ENCODE measurements at regions not wholly inside any gene's neighbourhood (a gene's known extent, or its start where the extent isn't known, plus 50 kb on each side); places are given as distances from the start of the nearest gene placed in this dataset.
"Not testable (repeated sequence)": the region's sequence is repeated elsewhere in the genome, so short reads cannot be mapped to it uniquely, and the experiment has no call there.

DNA sequence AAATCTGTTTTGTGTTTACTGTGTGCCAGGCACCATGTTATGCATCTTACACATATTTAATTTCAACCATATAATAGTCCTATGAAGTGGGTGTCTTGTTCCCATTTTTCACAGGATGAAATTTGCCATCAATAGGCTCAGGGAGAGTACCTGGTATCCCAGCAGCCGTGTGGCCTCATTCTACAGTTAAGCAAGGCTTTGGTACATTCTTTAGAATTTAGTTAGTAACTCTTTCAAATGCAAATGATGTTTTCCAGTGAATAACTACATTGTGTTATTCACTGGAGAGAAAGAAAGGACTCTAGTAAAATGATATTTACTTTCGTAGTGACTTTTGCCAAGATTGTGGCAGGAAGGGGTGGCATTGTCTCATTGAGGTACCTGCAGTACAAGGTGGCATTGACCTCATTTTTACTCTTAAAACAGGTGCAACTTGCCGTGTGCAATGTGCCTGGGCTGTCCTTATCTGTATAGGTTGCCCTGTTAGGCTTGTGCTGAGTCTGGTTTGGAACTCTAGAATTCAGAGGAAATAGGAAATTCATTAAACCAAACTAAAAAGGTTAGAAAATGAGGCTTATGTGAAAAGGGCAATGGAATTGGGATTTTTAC lies 117.4 kb upstream of the NBPF8 start:
- H3K27me3 Mint-ChIP-seq (ENCODE audit: low read depth); H3K36me3 Mint-ChIP-seq; H3K4me1 Mint-ChIP-seq; DNase-seq (ENCODE audit: low spot score in 2 of 2, unreplicated experiment in 2 of 2); H3K9me3 Mint-ChIP-seq; H3K27ac Mint-ChIP-seq; H3K4me3 Mint-ChIP-seq: not testable (repeated sequence)

DNA sequence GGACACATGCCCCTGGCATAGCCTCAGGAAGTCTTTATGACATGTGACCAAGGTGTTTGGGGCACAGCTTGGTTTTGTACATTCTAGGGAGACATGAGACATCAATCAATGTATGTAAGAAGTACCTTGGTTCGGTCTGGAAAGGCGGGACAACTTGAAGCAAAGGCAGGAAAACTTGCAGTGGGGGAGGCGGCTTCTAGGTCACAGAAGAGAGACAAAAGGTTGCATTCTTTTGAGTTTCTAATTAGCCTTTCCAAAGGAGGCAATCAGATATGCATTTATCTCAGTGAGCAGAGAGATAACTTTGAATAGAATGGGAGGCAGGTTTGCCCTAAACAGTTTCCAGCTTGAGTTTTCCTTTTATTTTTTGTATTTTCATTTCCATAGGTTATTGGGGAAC lies 113.8 kb upstream of the SEC22B start:
- H3K9me3 Mint-ChIP-seq; H3K27me3 Mint-ChIP-seq (ENCODE audit: low read depth); H3K36me3 Mint-ChIP-seq; H3K4me1 Mint-ChIP-seq; H3K4me3 Mint-ChIP-seq; H3K27ac Mint-ChIP-seq; DNase-seq (ENCODE audit: low spot score in 2 of 2, unreplicated experiment in 2 of 2): not testable (repeated sequence)

DNA sequence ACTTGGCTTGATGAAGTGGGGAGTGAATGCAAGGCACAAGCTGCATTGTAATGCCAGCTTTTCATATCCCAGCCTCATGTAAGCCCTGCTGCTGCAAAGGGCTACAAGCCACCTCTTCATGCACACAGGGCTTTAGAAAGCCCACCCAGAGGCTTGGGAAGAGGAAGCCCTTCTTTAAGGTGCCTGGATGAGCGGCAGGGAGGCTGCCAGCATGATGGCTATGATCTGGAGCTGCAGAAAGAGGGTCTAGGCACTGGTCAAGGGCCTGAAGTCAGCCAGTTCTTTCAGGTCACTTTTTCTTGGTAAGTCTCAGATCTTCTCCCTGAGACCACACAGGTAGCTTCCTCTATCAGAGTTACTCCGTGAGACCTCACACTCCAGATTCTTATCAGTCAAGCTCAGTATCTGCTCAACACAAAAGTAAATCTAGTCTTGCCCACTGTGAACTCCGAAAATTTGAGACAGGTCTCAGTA lies 113.3 kb upstream of the SEC22B start:
- not testable (repeated sequence) for H3K27me3 Mint-ChIP-seq (ENCODE audit: low read depth); H3K36me3 Mint-ChIP-seq; H3K4me3 Mint-ChIP-seq

GRCh38 chr1:120288814-120289600 lies 112.7 kb upstream of the SEC22B start:
- not testable (repeated sequence) for H3K4me1 Mint-ChIP-seq; H3K27me3 Mint-ChIP-seq (ENCODE audit: low read depth); H3K27ac Mint-ChIP-seq; H3K4me3 Mint-ChIP-seq; DNase-seq (ENCODE audit: low spot score in 2 of 2, unreplicated experiment in 2 of 2); H3K36me3 Mint-ChIP-seq; H3K9me3 Mint-ChIP-seq

More for the DNA sequence above, 113.3 kb upstream of the SEC22B start:
- not testable (repeated sequence) for H3K9me3 Mint-ChIP-seq; H3K4me1 Mint-ChIP-seq; H3K27ac Mint-ChIP-seq; DNase-seq (ENCODE audit: low spot score in 2 of 2, unreplicated experiment in 2 of 2)

GRCh38 chr1:120288167-120288566 lies 111.8 kb upstream of the SEC22B start:
- not testable (repeated sequence) for H3K36me3 Mint-ChIP-seq; H3K4me3 Mint-ChIP-seq; H3K9me3 Mint-ChIP-seq; DNase-seq (ENCODE audit: low spot score in 2 of 2, unreplicated experiment in 2 of 2); H3K27ac Mint-ChIP-seq; H3K4me1 Mint-ChIP-seq; H3K27me3 Mint-ChIP-seq (ENCODE audit: low read depth)

- not testable (repeated sequence) for H3K27ac Mint-ChIP-seq; H3K27me3 Mint-ChIP-seq (ENCODE audit: low read depth); H3K4me1 Mint-ChIP-seq; H3K9me3 Mint-ChIP-seq; H3K36me3 Mint-ChIP-seq; DNase-seq (ENCODE audit: low spot score in 2 of 2, unreplicated experiment in 2 of 2); H3K4me3 Mint-ChIP-seq
Measured at GRCh38 chr1:120282744-120283464, 106.6 kb upstream of the SEC22B start.

- not testable (repeated sequence) for H3K4me3 Mint-ChIP-seq
Measured at GRCh38 chr1:120278259-120278610, 101.9 kb upstream of the SEC22B start.

GRCh38 chr1:120277428-120278258 lies 101.3 kb upstream of the SEC22B start:
- DNase-seq (ENCODE audit: low spot score in 2 of 2, unreplicated experiment in 2 of 2); H3K4me1 Mint-ChIP-seq; H3K9me3 Mint-ChIP-seq; H3K27me3 Mint-ChIP-seq (ENCODE audit: low read depth); H3K36me3 Mint-ChIP-seq; H3K27ac Mint-ChIP-seq; H3K4me3 Mint-ChIP-seq: not testable (repeated sequence)

More at GRCh38 chr1:120278259-120278610, 101.9 kb upstream of the SEC22B start:
- not testable (repeated sequence) for H3K36me3 Mint-ChIP-seq; H3K27ac Mint-ChIP-seq; H3K4me1 Mint-ChIP-seq; H3K27me3 Mint-ChIP-seq (ENCODE audit: low read depth); H3K9me3 Mint-ChIP-seq; DNase-seq (ENCODE audit: low spot score in 2 of 2, unreplicated experiment in 2 of 2)

GRCh38 chr1:120276710-120277109 lies 100.4 kb upstream of the SEC22B start:
- not testable (repeated sequence) for H3K27ac Mint-ChIP-seq

GRCh38 chr1:120274438-120274837 lies 98.1 kb upstream of the SEC22B start:
- H3K27ac Mint-ChIP-seq; H3K27me3 Mint-ChIP-seq (ENCODE audit: low read depth); DNase-seq (ENCODE audit: low spot score in 2 of 2, unreplicated experiment in 2 of 2); H3K36me3 Mint-ChIP-seq; H3K9me3 Mint-ChIP-seq; H3K4me3 Mint-ChIP-seq; H3K4me1 Mint-ChIP-seq: not testable (repeated sequence)

More at GRCh38 chr1:120276710-120277109, 100.4 kb upstream of the SEC22B start:
- DNase-seq (ENCODE audit: low spot score in 2 of 2, unreplicated experiment in 2 of 2); H3K36me3 Mint-ChIP-seq; H3K9me3 Mint-ChIP-seq; H3K4me3 Mint-ChIP-seq; H3K27me3 Mint-ChIP-seq (ENCODE audit: low read depth); H3K4me1 Mint-ChIP-seq: not testable (repeated sequence)

DNA sequence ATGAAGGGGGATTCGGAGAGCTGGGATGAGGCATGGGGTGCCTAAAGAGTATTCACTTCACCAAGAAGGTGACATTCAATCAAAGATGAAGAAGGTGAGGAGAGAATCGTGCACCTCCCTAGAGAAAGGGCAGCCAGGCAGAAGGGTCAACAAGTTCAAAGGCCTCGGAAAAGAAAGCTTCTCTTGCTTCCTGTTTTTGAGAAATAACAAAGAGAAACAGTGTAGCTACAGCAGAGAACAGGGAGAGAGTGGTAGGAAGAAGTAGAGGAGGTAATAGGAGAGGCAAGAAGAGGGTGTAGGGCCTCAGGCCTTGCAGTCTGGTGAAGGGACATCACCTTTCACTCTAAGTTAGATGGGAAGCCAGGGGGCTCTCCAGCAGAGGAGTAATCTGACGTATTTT lies 97.0 kb upstream of the SEC22B start:
- not testable (repeated sequence) for H3K4me3 Mint-ChIP-seq; H3K36me3 Mint-ChIP-seq; H3K27ac Mint-ChIP-seq; H3K9me3 Mint-ChIP-seq; DNase-seq (ENCODE audit: low spot score in 2 of 2, unreplicated experiment in 2 of 2); H3K4me1 Mint-ChIP-seq; H3K27me3 Mint-ChIP-seq (ENCODE audit: low read depth)

GRCh38 chr1:120272242-120272641 lies 95.9 kb upstream of the SEC22B start:
- not testable (repeated sequence) for DNase-seq (ENCODE audit: low spot score in 2 of 2, unreplicated experiment in 2 of 2); H3K4me1 Mint-ChIP-seq; H3K27me3 Mint-ChIP-seq (ENCODE audit: low read depth); H3K9me3 Mint-ChIP-seq; H3K4me3 Mint-ChIP-seq; H3K27ac Mint-ChIP-seq; H3K36me3 Mint-ChIP-seq

- not testable (repeated sequence) for H3K4me1 Mint-ChIP-seq; H3K36me3 Mint-ChIP-seq; H3K9me3 Mint-ChIP-seq; DNase-seq (ENCODE audit: low spot score in 2 of 2, unreplicated experiment in 2 of 2); H3K27ac Mint-ChIP-seq; H3K27me3 Mint-ChIP-seq (ENCODE audit: low read depth); H3K4me3 Mint-ChIP-seq
Measured at GRCh38 chr1:120271561-120272221, 95.4 kb upstream of the SEC22B start.
